ENCODE measurements at regions not wholly inside any gene's neighbourhood (a gene's known extent, or its start where the extent isn't known, plus 50 kb on each side); places are given as distances from the start of the nearest gene placed in this dataset.

- Histone ChIP-seq H3K79me2 (ENCODE audit: insufficient read depth) (no peaks in the 10 kb centered on the region), H3K9me2 (ENCODE audit: insufficient read depth) (no peaks in the 10 kb centered on the region), H3K4me1 (ENCODE audit: insufficient read depth) (no peaks in the 10 kb centered on the region), H3K36me3 (ENCODE audit: low read depth) (no peaks in the 10 kb centered on the region), H3K9ac (no peak overlapping the region), H3K4me2 (ENCODE audit: unreplicated experiment) (no peak overlapping the region), H2AFZ (no peak overlapping the region), H3K9me3 (ENCODE audit: low read depth) (no peaks in the 10 kb centered on the region), H3F3A (ENCODE audit: insufficient read depth) (no peaks in the 10 kb centered on the region), H4K20me1 (ENCODE audit: insufficient read depth) (no peaks in the 10 kb centered on the region), H3K27ac (no peak overlapping the region), H3K4me3 (no peak overlapping the region), H3K27me3 (replicated peaks; ENCODE audit: insufficient read depth) (no peaks in the 10 kb centered on the region; the same call in 1 of the 2 replicates)
- no peak for DNase-seq
- TF ChIP-seq EZH2 (IDR thresholded peaks at IDR 0.05; ENCODE audit: insufficient read depth, poor library complexity, severe bottlenecking) (no peak), EZH2phosphoT487 (IDR thresholded peaks at IDR 0.05; ENCODE audit: insufficient read depth, low read depth) (no peak)
- 20 to 30% methylated on average over 3 of the region's 3 CpGs for WGBS, 2 experiments (ENCODE audit: low coverage in 1 of 2, low lambda C conversion rate in 2 of 2, missing lambda C conversion rate in 2 of 2)
- in situ Hi-C loops (cut with MboI) = no loop called here
Observed at GRCh38 chr12:108055141-108055540, 73.9 kb upstream of the WSCD2 start.

DNA sequence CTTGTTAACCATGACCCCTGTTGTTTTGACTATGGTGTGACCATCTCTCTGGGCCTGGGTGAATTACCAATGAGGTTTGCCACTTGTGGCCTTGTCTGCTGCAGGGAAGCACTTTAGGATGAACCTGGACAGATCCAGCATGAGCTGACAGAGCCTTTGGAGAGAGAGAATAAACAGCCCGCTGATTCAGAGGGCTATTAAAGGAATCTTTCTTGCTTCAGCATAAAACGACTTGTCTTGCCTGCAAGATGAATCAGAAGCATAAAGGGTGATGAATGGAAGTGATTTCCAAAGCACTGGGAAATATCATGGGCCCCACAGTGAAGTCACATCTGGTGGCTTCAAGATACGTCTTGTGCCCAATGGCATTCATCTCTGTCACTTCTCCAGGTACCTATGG is 69.0 kb upstream of the WSCD2 start:
- WGBS, 2 experiments (ENCODE audit: low coverage in 1 of 2, low lambda C conversion rate in 2 of 2, missing lambda C conversion rate in 2 of 2) = 2 to 7% methylated on average over 3 of the region's 3 CpGs

GRCh38 chr12:108060903-108061302 is 68.2 kb upstream of the WSCD2 start:
- H2AFZ ChIP-seq = no peak overlapping the region
- DNase-seq = no peak
- no peak for TF ChIP-seq EZH2 (IDR thresholded peaks at IDR 0.05; ENCODE audit: insufficient read depth, poor library complexity, severe bottlenecking)
- TF ChIP-seq EZH2phosphoT487 (IDR thresholded peaks at IDR 0.05; ENCODE audit: insufficient read depth, low read depth) = no peak
- no peaks in the 10 kb centered on the region for H3K9me3 ChIP-seq (ENCODE audit: low read depth)
- H3F3A ChIP-seq (ENCODE audit: insufficient read depth) = no peaks in the 10 kb centered on the region
- no peaks in the 10 kb centered on the region for H3K36me3 ChIP-seq (ENCODE audit: low read depth)
- H4K20me1 ChIP-seq (ENCODE audit: insufficient read depth) = no peaks in the 10 kb centered on the region
- H3K4me1 ChIP-seq (ENCODE audit: insufficient read depth) = no peaks in the 10 kb centered on the region
- no peak overlapping the region for H3K4me2 ChIP-seq (ENCODE audit: unreplicated experiment)
- in situ Hi-C loops (cut with MboI) = no loop called here
- H3K9me2 ChIP-seq (ENCODE audit: insufficient read depth) = no peaks in the 10 kb centered on the region
- 12 to 26% methylated on average over 1 of the region's 1 CpG for WGBS, 2 experiments (ENCODE audit: low coverage in 1 of 2, low lambda C conversion rate in 2 of 2, missing lambda C conversion rate in 2 of 2)
- H3K79me2 ChIP-seq (ENCODE audit: insufficient read depth) = no peaks in the 10 kb centered on the region
- H3K9ac ChIP-seq = no peak overlapping the region
- H3K4me3 ChIP-seq = no peak overlapping the region
- H3K27ac ChIP-seq = no peak overlapping the region
- H3K27me3 ChIP-seq (replicated peaks; ENCODE audit: insufficient read depth) = no peaks in the 10 kb centered on the region

More for the DNA sequence above, 69.0 kb upstream of the WSCD2 start:
- H3F3A ChIP-seq (ENCODE audit: insufficient read depth) = no peaks in the 10 kb centered on the region
- H3K9me3 ChIP-seq (ENCODE audit: low read depth) = no peaks in the 10 kb centered on the region
- no peak overlapping the region for H3K4me3 ChIP-seq
- H2AFZ ChIP-seq = no peak overlapping the region
- H3K27me3 ChIP-seq (replicated peaks; ENCODE audit: insufficient read depth) = no peaks in the 10 kb centered on the region
- no peaks in the 10 kb centered on the region for H3K9me2 ChIP-seq (ENCODE audit: insufficient read depth)
- no peaks in the 10 kb centered on the region for H3K4me1 ChIP-seq (ENCODE audit: insufficient read depth)
- no peak overlapping the region for H3K9ac ChIP-seq
- H3K4me2 ChIP-seq (ENCODE audit: unreplicated experiment) = no peak overlapping the region
- TF ChIP-seq EZH2phosphoT487 (IDR thresholded peaks at IDR 0.05; ENCODE audit: insufficient read depth, low read depth) = no peak
- no peak for TF ChIP-seq EZH2 (IDR thresholded peaks at IDR 0.05; ENCODE audit: insufficient read depth, poor library complexity, severe bottlenecking)
- DNase-seq = peak; percentile 6
- no peaks in the 10 kb centered on the region for H4K20me1 ChIP-seq (ENCODE audit: insufficient read depth)
- no peaks in the 10 kb centered on the region for H3K79me2 ChIP-seq (ENCODE audit: insufficient read depth)
- in situ Hi-C loops (cut with MboI) = no loop called here
- no peak overlapping the region for H3K27ac ChIP-seq
- no peaks in the 10 kb centered on the region for H3K36me3 ChIP-seq (ENCODE audit: low read depth)

DNA sequence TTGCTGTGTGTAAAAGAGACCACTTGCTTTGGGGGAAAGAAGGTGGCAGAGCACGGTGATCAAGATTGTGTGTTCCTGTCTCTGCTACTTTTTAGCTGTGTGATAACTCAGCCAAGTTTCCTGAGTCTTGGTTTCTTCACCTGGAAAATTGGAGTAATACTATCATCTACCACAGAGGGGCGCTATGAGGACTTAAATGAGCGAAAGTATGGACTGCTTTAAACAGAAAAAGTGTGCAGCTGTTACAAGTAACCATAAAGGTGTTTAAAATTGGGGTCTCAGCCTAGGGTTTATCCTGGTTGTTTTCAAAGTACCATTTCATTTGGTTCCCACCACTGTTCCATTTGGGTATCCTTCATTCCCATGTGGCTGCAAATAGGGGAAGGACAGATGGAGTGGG is 65.9 kb upstream of the WSCD2 start:
- no peak for TF ChIP-seq EZH2 (IDR thresholded peaks at IDR 0.05; ENCODE audit: insufficient read depth, poor library complexity, severe bottlenecking)
- TF ChIP-seq EZH2phosphoT487 (IDR thresholded peaks at IDR 0.05; ENCODE audit: insufficient read depth, low read depth) = no peak

DNA sequence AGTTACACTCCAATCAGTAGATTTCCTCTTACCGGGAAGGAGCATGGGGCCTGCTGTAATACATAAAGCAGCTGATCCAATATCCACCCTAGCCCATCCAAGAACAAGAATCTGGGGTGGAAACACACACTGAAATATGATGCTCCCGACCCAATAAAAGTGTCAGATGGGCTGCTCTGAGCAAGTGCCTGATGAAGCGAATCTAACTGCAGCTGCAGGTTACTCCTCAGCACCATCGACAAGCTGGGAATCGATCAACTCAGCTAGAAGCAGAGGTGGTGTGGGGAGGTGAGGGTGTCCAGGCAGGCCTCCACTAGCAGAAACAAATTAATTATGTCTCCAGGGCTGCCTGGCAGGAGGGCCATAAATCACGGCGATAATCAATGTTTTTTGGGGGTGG is 64.0 kb upstream of the WSCD2 start:
- H3K9me3 ChIP-seq (ENCODE audit: low read depth) = no peaks in the 10 kb centered on the region
- in situ Hi-C loops (cut with MboI) = no loop called here
- H3K9me2 ChIP-seq (ENCODE audit: insufficient read depth) = no peaks in the 10 kb centered on the region
- H2AFZ ChIP-seq = no peak overlapping the region
- no peak overlapping the region for H3K4me2 ChIP-seq (ENCODE audit: unreplicated experiment)
- H3F3A ChIP-seq (ENCODE audit: insufficient read depth) = no peaks in the 10 kb centered on the region
- WGBS, 2 experiments (ENCODE audit: low coverage in 1 of 2, low lambda C conversion rate in 2 of 2, missing lambda C conversion rate in 2 of 2) = 14 to 15% methylated on average over 7 of the region's 7 CpGs
- TF ChIP-seq EZH2 (IDR thresholded peaks at IDR 0.05; ENCODE audit: insufficient read depth, poor library complexity, severe bottlenecking) = no peak
- TF ChIP-seq EZH2phosphoT487 (IDR thresholded peaks at IDR 0.05; ENCODE audit: insufficient read depth, low read depth) = no peak
- H3K4me3 ChIP-seq = no peak overlapping the region
- H3K4me1 ChIP-seq (ENCODE audit: insufficient read depth) = no peaks in the 10 kb centered on the region
- H3K36me3 ChIP-seq (ENCODE audit: low read depth) = no peaks in the 10 kb centered on the region
- H3K9ac ChIP-seq = no peak overlapping the region
- DNase-seq = no peak
- no peaks in the 10 kb centered on the region for H4K20me1 ChIP-seq (ENCODE audit: insufficient read depth)
- H3K27ac ChIP-seq = no peak overlapping the region
- no peaks in the 10 kb centered on the region for H3K27me3 ChIP-seq (replicated peaks; ENCODE audit: insufficient read depth)
- H3K79me2 ChIP-seq (ENCODE audit: insufficient read depth) = no peaks in the 10 kb centered on the region

More for the DNA sequence above, 65.9 kb upstream of the WSCD2 start:
- no peak overlapping the region for H3K9ac ChIP-seq
- no peak overlapping the region for H3K4me3 ChIP-seq
- no peaks in the 10 kb centered on the region for H3K36me3 ChIP-seq (ENCODE audit: low read depth)
- in situ Hi-C loops (cut with MboI) = no loop called here
- no peak overlapping the region for H2AFZ ChIP-seq
- H3K79me2 ChIP-seq (ENCODE audit: insufficient read depth) = no peaks in the 10 kb centered on the region
- H4K20me1 ChIP-seq (ENCODE audit: insufficient read depth) = no peaks in the 10 kb centered on the region
- no peaks in the 10 kb centered on the region for H3F3A ChIP-seq (ENCODE audit: insufficient read depth)
- 0 to 3% methylated on average over 3 of the region's 3 CpGs for WGBS, 2 experiments (ENCODE audit: low coverage in 1 of 2, low lambda C conversion rate in 2 of 2, missing lambda C conversion rate in 2 of 2)
- no peaks in the 10 kb centered on the region for H3K27me3 ChIP-seq (replicated peaks; ENCODE audit: insufficient read depth)
- no peak overlapping the region for H3K27ac ChIP-seq
- no peaks in the 10 kb centered on the region for H3K4me1 ChIP-seq (ENCODE audit: insufficient read depth)
- H3K4me2 ChIP-seq (ENCODE audit: unreplicated experiment) = no peak overlapping the region
- no peaks in the 10 kb centered on the region for H3K9me2 ChIP-seq (ENCODE audit: insufficient read depth)
- peak; percentile 34 for DNase-seq
- no peaks in the 10 kb centered on the region for H3K9me3 ChIP-seq (ENCODE audit: low read depth)

All from GM23248 (cell line).